HG02852 (cell line): ENCODE measurements at regions not wholly inside any gene's neighbourhood (a gene's known extent, or its start where the extent isn't known, plus 50 kb on each side); places are given as distances from the start of the nearest gene placed in this dataset.
"Not testable (repeated sequence)": the region's sequence is repeated elsewhere in the genome, so short reads cannot be mapped to it uniquely, and the experiment has no call there.

Experiments
- ATAC-seq: cut with Tn5 transposase; IDR thresholded peaks from one replicate; pipeline ENCODE4 v1.9.1; 2021; ENCODE audit warnings: mild to moderate bottlenecking, moderate library complexity; ENCODE audit not compliant: unreplicated experiment

DNA sequence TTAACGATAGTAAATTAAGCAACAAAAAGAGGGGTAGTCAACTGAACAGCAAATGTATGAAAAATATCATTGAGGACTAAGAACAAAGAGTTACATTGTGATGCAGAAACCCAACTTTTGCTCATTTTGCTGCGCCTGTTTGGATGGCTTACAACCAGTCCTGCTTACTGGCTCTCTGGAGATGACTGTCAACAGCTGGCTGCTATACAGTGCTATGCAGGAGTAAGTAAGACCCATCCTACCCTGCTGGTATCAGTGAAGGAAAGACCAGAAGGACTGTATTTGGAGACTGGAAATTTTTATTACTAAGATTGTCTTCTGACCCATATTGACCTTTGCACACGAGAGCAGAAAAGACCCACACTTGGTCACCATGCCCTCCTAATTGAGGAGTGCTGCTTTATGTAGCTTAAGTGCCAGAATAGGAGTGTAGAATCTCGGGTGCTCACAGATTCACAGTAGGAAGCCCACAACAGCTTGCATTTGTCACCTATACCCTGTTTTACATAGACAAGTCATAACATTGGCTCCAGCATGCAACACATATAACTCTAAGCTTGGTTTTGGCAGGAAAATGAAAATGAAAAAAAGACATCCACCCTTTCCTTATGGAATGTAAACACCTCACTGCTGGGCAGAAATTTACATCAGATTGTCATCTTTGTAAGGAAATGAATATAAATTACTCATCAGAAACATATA is 1915.0 kb upstream of the CELF4 start:
- ATAC-seq: no peak

DNA sequence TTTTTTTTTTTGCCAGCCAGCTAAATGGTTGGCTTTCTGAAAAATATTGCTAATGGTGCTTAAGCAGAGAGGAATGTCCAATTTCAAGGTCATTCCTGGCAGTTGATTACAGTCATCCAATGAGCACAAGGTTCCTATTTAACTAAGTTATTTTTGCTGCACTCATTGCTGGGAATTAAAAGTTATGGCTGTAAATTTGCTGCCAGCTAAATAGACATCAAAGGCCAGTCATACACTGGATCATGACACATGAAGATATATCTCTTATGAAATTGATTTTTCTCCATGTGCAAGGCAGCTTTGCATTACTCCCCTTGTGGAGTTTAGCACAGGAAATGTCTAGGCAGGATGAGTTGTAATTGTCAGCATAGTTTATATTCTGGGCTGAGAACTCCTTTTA is 1898.4 kb upstream of the CELF4 start:
- ATAC-seq: no peak

DNA sequence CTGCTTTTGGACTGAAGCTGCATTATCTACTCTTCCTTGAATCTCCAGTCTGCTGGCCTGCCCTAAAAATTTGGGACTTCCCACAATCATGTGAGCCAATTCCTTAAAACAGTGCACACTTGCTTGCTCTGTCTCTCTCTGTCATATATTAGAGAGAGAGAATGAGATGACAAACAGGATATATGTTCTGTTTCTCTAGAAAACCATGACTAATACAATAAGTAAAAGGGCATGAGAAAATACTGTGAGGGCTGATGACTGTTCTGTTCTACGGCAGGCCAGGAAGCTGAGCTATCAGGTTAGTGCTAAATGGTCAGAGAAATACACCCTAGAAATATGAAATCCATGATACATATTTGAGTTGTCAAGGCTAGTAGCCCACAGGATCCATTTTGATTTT is 1896.8 kb upstream of the CELF4 start:
- no peak for ATAC-seq

DNA sequence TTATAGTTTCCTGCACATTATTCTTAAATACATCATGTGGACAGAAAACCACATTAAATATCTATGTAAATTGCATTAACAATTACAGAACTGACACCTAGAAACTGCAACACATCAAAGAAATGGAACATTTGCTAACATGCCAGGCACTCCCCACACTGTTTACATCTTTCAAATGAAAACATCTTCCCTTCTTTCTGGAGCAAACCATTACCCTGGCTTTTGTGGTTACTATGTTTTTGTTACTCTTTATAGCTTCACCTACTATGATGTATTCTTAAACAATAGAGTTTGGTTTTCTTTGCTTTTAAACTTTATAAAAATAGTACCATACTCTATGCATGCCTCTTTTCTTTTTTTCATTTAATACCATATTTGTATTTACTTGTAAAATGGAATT is 1894.5 kb upstream of the CELF4 start:
- no peak for ATAC-seq

DNA sequence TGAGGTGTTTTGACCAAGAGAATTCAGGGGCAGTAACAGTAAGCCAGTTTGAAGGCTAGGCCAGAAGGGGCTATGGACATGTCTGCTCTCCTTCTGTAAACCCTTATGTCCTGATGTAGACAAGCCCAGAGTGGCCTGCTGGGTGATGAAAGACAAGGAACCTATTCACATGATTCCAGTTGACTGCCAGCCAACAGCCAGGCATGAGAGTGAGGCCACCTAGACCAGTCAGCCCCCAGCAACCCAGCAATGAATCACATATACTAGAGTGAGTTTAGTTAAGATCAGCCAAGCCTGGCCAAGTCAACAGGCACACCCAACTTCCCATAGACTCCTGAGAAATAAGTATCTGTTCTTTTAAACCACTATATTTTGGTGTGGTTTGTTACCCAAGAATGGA is 1889.7 kb upstream of the CELF4 start:
- no peak for ATAC-seq

DNA sequence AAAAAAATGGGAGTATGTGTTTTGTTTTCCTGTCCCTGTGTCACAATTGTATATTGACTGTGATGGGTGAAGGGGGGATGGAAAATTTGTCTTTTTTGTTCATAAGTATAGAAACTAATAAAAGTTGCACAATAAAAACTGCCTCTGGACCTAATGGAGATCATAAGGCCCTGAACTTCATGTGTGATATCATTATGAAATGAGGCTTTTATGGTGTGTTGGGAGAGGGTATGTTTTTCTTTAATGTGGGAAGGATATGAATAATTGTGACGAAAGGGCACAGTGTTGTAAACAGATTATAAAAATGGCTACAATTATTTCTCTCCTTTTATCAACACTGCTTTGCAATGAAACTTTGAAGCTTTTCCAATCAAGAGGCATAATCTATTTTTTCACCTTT is 1889.3 kb upstream of the CELF4 start:
- ATAC-seq: no peak

DNA sequence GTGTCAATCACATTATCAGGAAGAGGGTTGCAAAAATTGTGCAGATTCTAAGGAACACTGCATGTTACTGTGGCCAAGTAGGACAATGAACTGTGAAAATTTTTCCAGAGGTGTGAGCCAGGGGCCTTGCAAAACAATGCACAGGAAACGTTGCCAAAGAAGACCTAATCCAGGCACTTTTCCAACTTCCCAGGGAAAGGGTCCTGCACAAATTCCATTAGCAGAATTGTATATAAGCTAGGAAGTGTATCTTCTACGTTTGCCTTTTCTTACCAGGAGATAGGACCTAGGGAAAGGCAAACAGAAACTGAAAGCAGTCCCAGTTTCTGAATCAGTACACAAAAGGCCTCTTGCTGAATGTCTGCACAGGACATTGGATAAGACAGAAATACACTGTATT is 1888.3 kb upstream of the CELF4 start:
- no peak for ATAC-seq

DNA sequence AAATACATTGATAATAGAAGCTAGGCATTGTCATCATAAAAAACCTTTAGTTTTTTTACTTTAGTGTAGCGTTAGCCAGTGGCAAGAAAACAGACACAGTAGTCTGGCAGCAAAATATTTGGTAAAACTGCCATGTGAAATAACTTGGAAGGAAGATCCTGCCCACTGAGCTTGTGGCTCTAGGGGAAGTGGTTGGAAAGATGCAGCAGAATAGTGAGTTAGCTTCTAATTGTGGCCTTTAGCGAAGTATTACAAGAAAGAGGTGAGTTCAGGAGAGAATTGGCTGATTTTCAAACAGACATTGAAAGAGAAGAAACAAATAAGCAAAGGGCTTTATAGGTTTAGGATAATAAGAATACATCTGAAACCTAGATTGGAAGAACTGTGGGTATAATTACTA is 1887.8 kb upstream of the CELF4 start:
- ATAC-seq: no peak

DNA sequence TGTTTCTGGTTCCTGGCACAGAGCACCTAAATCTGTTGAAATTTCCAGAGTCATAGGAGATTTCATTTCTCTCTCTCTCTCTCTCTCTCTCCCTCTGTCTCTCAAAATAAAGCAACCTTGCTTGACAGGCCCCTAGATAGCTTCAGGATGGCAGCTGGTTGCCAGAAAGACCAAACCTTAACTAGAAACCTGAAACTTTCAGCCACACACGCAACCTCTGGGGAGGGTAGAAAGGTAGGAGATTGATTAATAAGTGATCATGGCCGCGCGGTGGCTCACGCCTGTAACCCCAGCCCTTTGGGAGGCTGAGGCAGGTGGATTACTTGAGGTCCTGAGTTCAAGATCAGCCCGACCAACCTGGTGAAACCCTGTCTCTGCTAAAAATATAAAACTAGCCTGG is 1885.4 kb upstream of the CELF4 start:
- ATAC-seq: no peak

DNA sequence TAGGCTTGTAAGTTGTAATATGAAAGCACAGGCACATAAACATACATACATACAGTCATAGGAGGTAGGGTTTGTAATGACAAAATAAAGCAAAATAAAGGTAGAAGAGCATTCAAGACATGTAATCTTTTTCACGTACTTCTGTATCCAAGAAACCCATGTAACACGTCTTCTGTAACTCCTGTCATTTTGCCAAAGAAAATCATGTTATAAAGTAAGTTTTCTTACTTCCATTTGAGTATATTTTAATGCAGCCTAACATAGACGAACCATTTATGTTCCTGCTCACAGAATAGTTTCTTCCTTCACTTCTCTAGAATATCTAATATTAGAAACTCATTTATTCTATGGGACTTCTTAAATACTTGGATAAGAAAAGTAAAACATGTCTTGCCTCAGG is 1884.0 kb upstream of the CELF4 start:
- no peak for ATAC-seq

DNA sequence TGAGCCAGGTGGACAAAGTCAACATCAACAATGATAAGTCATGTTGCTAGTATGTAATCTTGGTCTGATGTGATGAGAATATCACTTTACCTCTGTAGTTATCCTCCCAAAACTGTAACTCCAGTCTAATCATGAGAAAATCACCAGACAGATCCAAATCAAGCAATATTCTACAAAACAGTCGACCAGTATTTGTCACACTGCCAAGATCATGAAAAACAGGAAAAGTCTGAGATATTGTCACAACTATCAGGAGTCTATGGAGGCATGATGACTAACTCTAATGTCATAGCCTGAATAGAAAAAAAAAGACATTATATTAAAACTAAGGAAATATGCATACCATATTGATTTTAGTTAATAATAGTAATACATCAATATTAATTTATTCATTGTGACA is 1883.3 kb upstream of the CELF4 start:
- no peak for ATAC-seq

DNA sequence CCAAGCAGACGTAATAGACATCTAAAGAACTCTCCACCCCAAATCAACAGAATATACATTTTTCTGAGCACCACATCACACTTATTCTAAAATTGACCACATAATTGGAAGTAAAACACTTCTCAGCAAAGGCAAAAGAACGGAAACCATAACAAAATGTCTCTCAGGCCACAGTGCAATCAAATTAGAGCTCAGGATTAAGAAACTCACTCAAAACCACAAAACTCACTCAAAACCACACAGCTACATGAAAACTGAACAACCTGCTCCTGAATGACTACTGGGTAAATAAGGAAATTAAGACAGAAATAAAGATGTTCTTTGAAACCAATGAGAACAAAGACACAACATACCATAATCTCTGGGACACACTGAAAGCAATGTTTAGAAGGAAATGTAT is 1879.4 kb upstream of the CELF4 start:
- not testable (repeated sequence) for ATAC-seq

DNA sequence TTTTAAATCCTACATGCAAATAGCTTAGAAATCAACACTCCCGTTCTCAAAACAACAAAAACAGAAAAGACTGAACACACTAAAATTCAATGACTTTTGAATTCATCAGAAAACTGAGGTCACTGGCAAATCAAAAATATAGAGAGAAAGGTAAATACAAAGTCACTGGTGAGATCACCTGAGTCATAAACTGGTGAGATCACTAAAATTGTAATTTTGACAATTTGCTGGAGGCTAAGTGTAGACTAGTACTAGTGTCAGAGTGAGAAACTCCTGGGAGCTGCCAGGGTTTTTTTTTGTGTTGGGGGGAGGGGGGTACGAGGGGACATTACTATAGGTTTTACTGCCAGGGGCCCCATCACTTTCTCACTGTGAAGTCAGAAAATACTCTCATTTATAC is 1876.0 kb upstream of the CELF4 start:
- no peak for ATAC-seq

DNA sequence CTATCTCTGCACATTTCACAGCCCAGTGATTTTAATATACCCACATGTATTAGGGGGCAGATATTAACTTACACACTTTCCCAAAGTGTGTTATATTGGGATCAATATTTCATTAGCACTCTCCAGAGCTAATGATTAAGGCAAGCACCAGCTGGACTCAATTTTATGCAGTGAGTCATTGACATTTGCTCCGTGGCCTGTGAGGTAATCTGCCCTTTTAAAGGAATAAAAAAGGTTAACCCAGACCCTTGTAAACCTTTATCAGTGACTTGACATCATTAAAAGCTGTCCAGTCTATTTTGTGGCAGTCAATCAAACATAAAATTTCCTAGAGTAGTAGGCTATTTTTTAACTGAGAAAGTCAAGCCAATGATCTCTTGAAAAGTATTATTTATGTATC is 1870.4 kb upstream of the CELF4 start:
- ATAC-seq: no peak

DNA sequence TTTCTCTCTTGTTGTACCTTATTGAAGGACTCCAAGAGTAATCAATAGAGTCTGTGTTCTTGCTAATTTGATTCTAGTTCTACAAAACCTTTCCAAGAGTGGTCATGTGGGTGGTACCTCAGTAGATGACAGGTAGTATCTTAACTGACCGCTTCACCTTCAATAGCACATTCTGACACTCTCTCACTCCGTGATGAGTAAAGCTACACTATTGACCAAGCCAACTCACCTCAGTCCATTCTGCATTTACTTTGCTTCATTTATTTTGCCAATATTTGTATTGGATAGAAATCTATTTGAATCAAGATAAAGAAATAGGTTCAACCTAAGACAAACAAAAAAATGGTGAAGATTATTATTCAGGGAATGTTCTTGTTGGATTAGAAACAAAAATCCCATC is 1869.6 kb upstream of the CELF4 start:
- no peak for ATAC-seq

DNA sequence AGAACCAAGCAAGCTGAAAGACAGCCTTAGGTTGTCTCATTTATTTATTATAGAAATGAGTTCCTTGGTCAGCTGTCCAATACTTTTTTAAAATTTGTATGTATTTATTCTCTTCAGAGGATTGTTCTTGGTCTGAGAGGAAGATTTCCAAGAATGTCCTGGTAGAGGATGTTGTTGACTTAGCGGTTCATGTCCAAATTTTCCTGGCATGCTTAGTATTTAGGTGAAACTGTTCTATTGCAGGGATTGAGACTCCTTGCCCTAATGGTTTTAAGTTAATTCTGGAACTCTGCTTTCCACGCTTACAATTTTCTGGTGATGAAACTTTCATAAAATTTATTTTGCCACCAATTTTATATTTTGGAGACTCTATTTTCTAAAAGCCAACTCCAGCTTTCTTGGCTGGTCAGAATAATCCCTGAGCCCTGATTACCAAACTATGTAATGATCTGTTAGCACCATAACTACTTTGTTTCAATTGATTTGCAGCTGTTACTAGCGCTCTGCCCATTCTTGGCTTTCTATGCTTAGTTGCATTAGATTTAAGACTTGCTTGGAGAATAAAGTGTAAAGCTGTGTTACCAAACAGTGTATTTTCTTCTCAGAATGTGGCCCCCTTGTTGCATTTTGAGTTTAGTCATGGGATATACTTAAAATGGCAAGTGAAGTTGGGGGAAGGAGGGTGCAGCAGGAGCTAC is 1868.8 kb upstream of the CELF4 start:
- ATAC-seq: no peak

DNA sequence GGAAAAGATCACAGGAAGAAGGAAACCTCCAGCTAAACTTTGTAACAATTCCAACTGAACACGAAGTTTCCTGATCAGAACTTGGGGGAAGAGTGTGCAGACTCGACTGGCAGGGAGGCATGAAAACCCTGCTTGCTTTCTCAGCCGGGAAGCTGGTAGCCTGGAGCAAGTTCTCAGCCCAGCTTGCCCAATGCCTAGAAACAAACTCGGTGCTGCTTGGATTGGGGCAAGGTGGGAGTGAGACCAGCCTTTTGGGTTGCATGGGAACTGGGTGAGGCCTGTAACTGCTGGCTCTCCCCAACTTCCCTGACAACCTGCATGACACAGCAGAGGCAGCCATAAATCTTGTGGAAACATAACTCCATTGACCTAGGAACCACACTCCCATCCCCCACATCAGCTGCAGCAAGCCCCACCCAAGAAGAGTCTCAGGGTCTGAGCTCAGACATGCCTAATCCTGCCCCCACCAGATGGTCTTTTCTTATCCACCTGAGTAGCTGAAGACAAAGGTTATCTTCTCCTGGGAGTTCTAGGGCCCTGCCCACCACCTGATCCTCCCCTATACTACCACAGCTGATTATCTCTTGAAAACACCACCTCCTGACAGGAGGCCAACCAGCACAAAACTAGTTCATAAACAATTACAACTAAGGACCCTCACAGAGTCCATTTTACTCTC is 1859.7 kb upstream of the CELF4 start:
- no peak for ATAC-seq

DNA sequence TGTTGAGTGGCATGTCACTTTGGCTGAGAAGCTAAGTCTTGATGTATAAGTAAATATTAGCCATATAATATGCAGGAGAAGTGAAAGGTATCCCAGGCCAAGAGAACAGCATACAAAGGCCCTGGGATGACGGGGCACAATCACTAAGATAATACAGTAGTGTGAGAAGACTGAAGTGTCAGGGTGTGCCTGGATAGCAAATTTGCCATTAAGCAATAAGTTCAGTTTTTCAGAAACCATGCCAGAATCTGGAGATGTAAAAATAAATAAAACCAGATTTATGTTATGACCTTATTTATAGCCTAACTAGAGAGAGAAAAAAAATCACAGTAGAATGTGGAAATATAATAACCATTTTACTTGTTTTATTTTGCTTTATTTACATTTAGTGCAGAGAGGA is 1858.7 kb upstream of the CELF4 start:
- ATAC-seq: no peak

DNA sequence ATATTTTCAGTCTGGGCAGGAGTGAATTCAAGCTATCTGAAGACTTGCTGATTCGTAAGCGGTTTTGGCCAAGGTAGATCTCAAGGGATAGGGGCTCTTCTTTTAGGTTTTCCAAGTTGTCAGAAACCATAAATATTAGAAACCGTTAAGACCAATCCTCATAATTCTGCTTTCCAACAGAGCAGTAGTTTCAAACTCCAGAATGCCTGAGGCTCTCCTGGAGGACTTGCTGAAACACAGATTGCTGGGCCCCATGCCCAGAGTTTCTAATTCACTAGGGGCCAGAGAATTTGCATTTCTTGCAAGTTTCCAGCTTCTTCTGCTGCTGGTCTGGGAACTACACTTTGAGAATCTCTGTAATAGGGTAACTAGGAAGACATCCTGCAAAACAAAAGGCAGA is 1855.7 kb upstream of the CELF4 start:
- no peak for ATAC-seq

DNA sequence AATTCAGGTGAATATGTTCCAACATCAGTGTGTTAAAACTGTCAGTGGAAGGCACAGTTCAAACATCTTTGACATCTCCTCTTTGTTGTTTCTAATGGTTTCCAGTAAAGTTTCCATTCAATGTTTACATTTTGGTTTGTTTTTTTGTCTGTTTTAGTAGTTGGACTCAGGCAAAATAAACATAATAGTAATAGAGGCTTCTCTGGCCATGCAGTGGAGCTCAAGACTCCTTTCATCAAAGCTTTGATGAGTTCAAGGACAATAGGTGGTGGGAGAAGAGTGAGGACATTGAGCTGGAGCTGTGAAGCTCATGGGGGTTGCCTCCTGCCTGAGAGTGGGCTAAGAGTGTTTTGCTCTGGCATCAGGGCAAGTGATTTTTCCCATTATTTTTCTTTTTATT is 1853.7 kb upstream of the CELF4 start:
- ATAC-seq: no peak

DNA sequence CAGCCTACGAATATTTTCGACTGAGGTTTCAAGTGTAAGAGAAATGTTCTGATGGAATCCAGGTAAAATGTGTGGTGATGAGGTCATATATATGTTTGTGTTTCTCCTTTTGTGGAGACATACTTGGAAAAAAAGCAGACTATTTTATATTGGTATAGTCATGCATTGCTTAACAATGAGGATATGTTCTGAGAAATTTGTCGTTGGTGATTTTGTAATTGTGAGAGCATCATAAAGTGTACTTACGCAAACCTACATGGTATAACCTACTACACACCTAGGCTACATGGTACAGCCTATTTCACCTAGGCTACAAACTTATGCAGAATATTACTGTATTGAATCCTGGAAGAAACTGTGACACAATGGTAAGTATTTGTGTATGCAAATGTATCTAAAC is 1849.9 kb upstream of the CELF4 start:
- ATAC-seq: no peak

DNA sequence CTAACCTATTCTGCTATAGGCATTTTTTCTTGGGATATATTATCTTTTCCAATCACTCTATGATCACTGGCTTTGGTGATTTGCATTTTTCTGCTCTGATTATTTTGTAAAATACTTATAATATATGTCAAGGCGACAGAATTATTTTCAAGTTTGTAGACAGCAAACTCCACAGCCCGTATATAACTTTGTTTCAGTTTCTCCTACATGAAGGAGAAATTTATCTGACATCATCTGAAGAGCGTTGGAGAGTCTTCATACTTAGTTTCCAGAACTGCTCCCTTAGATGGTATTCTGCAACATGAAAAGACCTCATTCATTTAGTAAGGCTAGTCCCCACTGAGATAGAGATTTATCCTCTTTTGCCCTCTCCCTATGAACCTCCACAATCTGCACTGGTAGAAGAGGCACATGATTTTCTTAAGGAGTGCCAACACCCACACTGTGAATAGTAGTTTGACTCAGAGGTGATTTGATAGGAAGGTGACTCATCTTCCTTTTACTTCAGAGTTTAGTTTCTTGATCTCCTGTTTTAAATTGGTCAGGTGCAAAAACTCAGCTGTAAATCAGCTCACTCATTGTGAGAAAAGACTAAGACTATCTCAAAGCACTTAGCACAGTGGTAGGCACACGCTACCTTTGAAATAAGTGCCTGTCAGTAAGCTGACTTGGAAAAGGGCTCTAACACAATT is 1848.6 kb upstream of the CELF4 start:
- no peak for ATAC-seq
